Pancreas (tissue), 10 donors: ENCODE measurements at regions not wholly inside any gene's neighbourhood (a gene's known extent, or its start where the extent isn't known, plus 50 kb on each side); places are given as distances from the start of the nearest gene placed in this dataset.

Source experiments
- ATAC-seq, 4 donors: fragments of 200-7000 bp; cut with Tn5 transposase; one replicate each; pipeline versions ENCODE4 v1.8.0 to v1.9.1; 2020; ENCODE audit warnings: mild to moderate bottlenecking in 4 of 4, moderate library complexity in 4 of 4
- DNase-seq, 6 donors: peaks; one replicate each; pipeline ENCODE4 v3.0.0-alpha.2; 2020
- FAIRE-seq: peaks from 2 replicates; lab custom pipeline; 2012; peaks lifted over from hg19 to GRCh38; lab: Jason Lieb, UNC
- H3K27ac ChIP-seq, 4 donors: fragments of 200-600 bp; sonication (generic); 1 replicate in 3 of 4; 2 replicates in 1 of 4; pipeline versions ENCODE4 v1.5.0 to v1.8.0; 2020
- H3K27me3 ChIP-seq, 4 donors: fragments of 200-600 bp; one replicate each; pipeline ENCODE4 v1.8.0; 2021
- H3K36me3 ChIP-seq, 3 donors: fragments of 200-600 bp; sonication (generic) in 1 of 3; one replicate each; pipeline versions ENCODE4 v1.5.0 to v1.8.0; 2020 to 2021
- H3K4me1 ChIP-seq, 3 donors: fragments of 200-600 bp; one replicate each; pipeline ENCODE4 v1.8.0; 2021
- H3K4me3 ChIP-seq, 4 donors: fragments of 200-600 bp; sonication (generic) in 2 of 4; one replicate each; pipeline versions ENCODE4 v1.5.0 to v1.8.0; 2020 to 2021
- H3K9me3 ChIP-seq, 4 donors: fragments of 200-600 bp; one replicate each; pipeline ENCODE4 v1.8.0; 2021
- CTCF ChIP-seq, 4 donors: fragments of 200-600 bp; sonication (generic) in 3 of 4; IDR thresholded peaks; one replicate each; pipeline versions ENCODE4 v1.5.0 to v1.8.0; 2021; ENCODE audit warnings: antibody characterized with exemption in 4 of 4
- WGBS, 2 donors: extraction: QIAGEN DNeasy Blood & Tissue Kit; methylation state at CpG; one replicate each; pipeline ENCODE4 v1.1.7; 2013; 5-methylcytosine and 5-hydroxymethylcytosine counted together
- intact Hi-C, 3 donors: fragments of 100-400 bp; cut with DNase I; formaldehyde crosslinking; loops; one replicate each; pipeline versions ENCODE4 v1.11.1 to v1.14.2; 2022
- donor health status: healthy with polysubstance abuse.
- donor health status: DM: no; HTN: no; CAD: no; lungs with moderate emphysema.
- donor health status: DM: no; HTN: no; CAD: no.
- donor health status: control.
- donor health status: control.
- donor health status: Bipolar disorder and iron deficiency.
- donor health status: DM: yes; HTN: yes; CAD: no.
- donor health status: DM: no; HTN: no; CAD: no.
- donor health status: DM: no; HTN: no; CAD: no.
- donor health status: DM: yes; HTN: yes; CAD: no.

- no peak for FAIRE-seq
- 60 to 66% methylated on average over 9 to 10 of the region's 10 CpGs for WGBS, 2 donors
- Histone ChIP-seq H3K9me3 (no peaks in the 10 kb centered on the region), H3K27ac (no peak overlapping the region), H3K4me3 (no peak overlapping the region), H3K4me1 (no peaks in the 10 kb centered on the region), H3K36me3 (no peaks in the 10 kb centered on the region), H3K27me3 (no peaks in the 10 kb centered on the region)
- DNase-seq: no peak
- intact Hi-C loops: no loop called here
- no peak for TF ChIP-seq CTCF (IDR thresholded peaks at IDR 0.05)
- ATAC-seq: no peak
Measured at GRCh38 chr22:49404020-49404419, 423.7 kb downstream of the BRD1 start.

- Histone ChIP-seq H3K9me3 (no peaks in the 10 kb centered on the region), H3K27me3 (no peaks in the 10 kb centered on the region), H3K27ac (no peak overlapping the region), H3K36me3 (no peaks in the 10 kb centered on the region), H3K4me1 (no peaks in the 10 kb centered on the region), H3K4me3 (no peak overlapping the region)
- DNase-seq (no peak), FAIRE-seq (no peak), ATAC-seq (no peak)
- 76 to 93% methylated on average over 6 of the region's 6 CpGs for WGBS, 2 donors
- no peak for TF ChIP-seq CTCF (IDR thresholded peaks at IDR 0.05)
- intact Hi-C loops: no loop called here
Measured at GRCh38 chr22:49403102-49403501, 424.6 kb downstream of the BRD1 start.

- no peak for FAIRE-seq
- intact Hi-C loops: no loop called here
- no peaks in the 10 kb centered on the region for H3K27me3 ChIP-seq
Measured at GRCh38 chr22:49402169-49402568, 425.5 kb downstream of the BRD1 start.

GRCh38 chr22:49400941-49401598 is 426.6 kb downstream of the BRD1 start:
- Histone ChIP-seq H3K4me1 (no peaks in the 10 kb centered on the region), H3K4me3 (no peak overlapping the region), H3K36me3 (no peaks in the 10 kb centered on the region), H3K27me3 (no peaks in the 10 kb centered on the region), H3K9me3 (no peaks in the 10 kb centered on the region), H3K27ac (no peak overlapping the region)
- intact Hi-C loops: no loop called here
- no peak for TF ChIP-seq CTCF (IDR thresholded peaks at IDR 0.05)
- WGBS, 2 donors: 50 to 67% methylated on average over 16 of the region's 16 CpGs
- no peak for FAIRE-seq
- ATAC-seq: no peak
- DNase-seq: peak in 1 of 6 donors; percentile 12

More at GRCh38 chr22:49402169-49402568, 425.5 kb downstream of the BRD1 start:
- ATAC-seq: no peak
- H3K4me1 ChIP-seq: no peaks in the 10 kb centered on the region
- H3K9me3 ChIP-seq: no peaks in the 10 kb centered on the region
- TF ChIP-seq CTCF (IDR thresholded peaks at IDR 0.05): no peak
- WGBS, 2 donors: 48 to 55% methylated on average over 12 of the region's 12 CpGs
- DNase-seq: peak in 1 of 6 donors; percentile 9
- H3K27ac ChIP-seq: no peak overlapping the region
- H3K36me3 ChIP-seq: no peaks in the 10 kb centered on the region
- no peak overlapping the region for H3K4me3 ChIP-seq

GRCh38 chr22:49400136-49400940 is 427.3 kb downstream of the BRD1 start:
- Histone ChIP-seq H3K36me3 (no peaks in the 10 kb centered on the region), H3K9me3 (no peaks in the 10 kb centered on the region), H3K27me3 (no peaks in the 10 kb centered on the region), H3K27ac (no peak overlapping the region), H3K4me3 (no peak overlapping the region), H3K4me1 (no peaks in the 10 kb centered on the region)
- ATAC-seq (no peak), FAIRE-seq (no peak), DNase-seq (no peak)
- no peak for TF ChIP-seq CTCF (IDR thresholded peaks at IDR 0.05)
- intact Hi-C loops: no loop called here
- 60 to 78% methylated on average over 24 of the region's 24 CpGs for WGBS, 2 donors
